SK-N-SH (cell line): ENCODE measurements at regions not wholly inside any gene's neighbourhood (a gene's known extent, or its start where the extent isn't known, plus 50 kb on each side); places are given as distances from the start of the nearest gene placed in this dataset.

ENCODE experiments used
- CTCF ChIA-PET: fragments of 300-600, 350-600 bp; formaldehyde crosslinking; extraction: SDS; loops from one replicate; lab custom pipeline; 2021; lab: Yijun Ruan, JAX
- POLR2A ChIA-PET: fragments of 350-600 bp; sonication (Branson Sonifier 250); formaldehyde crosslinking; extraction: SDS; loops from one replicate; lab custom pipeline; 2020; ENCODE audit warnings: antibody characterized with exemption, inconsistent platforms; lab: Yijun Ruan, JAX
- DNase-seq: peaks from one replicate; pipeline ENCODE4 v3.0.0; 2012
- H2AFZ ChIP-seq: fragments of 200-600 bp; sonication (generic); 2 replicates; pipeline ENCODE4 v1.8.1; 2016; ENCODE audit warnings: antibody characterized with exemption, mild to moderate bottlenecking, low read depth
- H3F3A ChIP-seq: fragments of 200-600 bp; sonication (generic); replicated peaks from 2 replicates; pipeline ENCODE3; 2016; ENCODE audit warnings: antibody characterized with exemption, mild to moderate bottlenecking; ENCODE audit not compliant: insufficient read depth
- H3K27ac ChIP-seq, 2 experiments: fragments of 200-500 bp in 1 of 2; fragments of 200-600 bp in 1 of 2; sonication (Bioruptor generic) in 1 of 2; sonication (generic), shearing (Covaris generic) in 1 of 2; 2 replicates each; pipeline versions ENCODE4 v1.5.1 to v1.6.1; 2014 to 2016; ENCODE audit warnings: low read depth in 2 of 2, inconsistent platforms in 1 of 2, low read length in 1 of 2, mild to moderate bottlenecking in 1 of 2, mixed read lengths in 1 of 2
- H3K27me3 ChIP-seq: fragments of 200-600 bp; sonication (generic), shearing (Covaris generic); 2 replicates; pipeline ENCODE4 v1.6.1; 2016; ENCODE audit warnings: mixed run types; ENCODE audit not compliant: insufficient read depth
- H3K36me3 ChIP-seq, 2 experiments: fragments of 200-500 bp in 1 of 2; fragments of 200-600 bp in 1 of 2; sonication (Bioruptor generic) in 1 of 2; sonication (generic) in 1 of 2; replicated peaks in 1 of 2; 2 replicates each; pipeline versions ENCODE3 to v1.5.1; 2014 to 2016; ENCODE audit warnings: low read length in 1 of 2, mild to moderate bottlenecking in 1 of 2; ENCODE audit not compliant: insufficient read depth in 2 of 2, control insufficient read depth in 1 of 2
- H3K4me1 ChIP-seq, 2 experiments: fragments of 200-500 bp in 1 of 2; fragments of 200-600 bp in 1 of 2; sonication (Bioruptor generic) in 1 of 2; sonication (generic), shearing (Covaris generic) in 1 of 2; 2 replicates each; pipeline versions ENCODE4 v1.5.1 to v1.6.1; 2014 to 2016; ENCODE audit warnings: low read depth in 1 of 2, low read length in 1 of 2, mixed run types in 1 of 2; ENCODE audit not compliant: insufficient read depth in 2 of 2, control insufficient read depth in 1 of 2
- H3K4me2 ChIP-seq: fragments of 200-600 bp; sonication (generic), shearing (Covaris generic); 2 replicates; pipeline ENCODE4 v1.6.1; 2017; ENCODE audit warnings: mixed run types
- H3K4me3 ChIP-seq, 2 experiments: fragments of 200-500 bp in 1 of 2; fragments of 200-600 bp in 1 of 2; sonication (Bioruptor generic) in 1 of 2; sonication (generic), shearing (Covaris generic) in 1 of 2; 2 replicates each; pipeline versions ENCODE4 v1.5.1 to v1.8.1; 2014 to 2016; ENCODE audit warnings: low read depth in 2 of 2, inconsistent platforms in 1 of 2, low read length in 1 of 2, mild to moderate bottlenecking in 1 of 2, mixed read lengths in 1 of 2, moderate library complexity in 1 of 2
- H3K79me2 ChIP-seq: fragments of 200-600 bp; sonication (generic); 2 replicates; pipeline ENCODE4 v1.8.1; 2017; ENCODE audit warnings: mild to moderate bottlenecking; ENCODE audit not compliant: insufficient read depth
- H3K9ac ChIP-seq: fragments of 200-600 bp; sonication (generic); 2 replicates; pipeline ENCODE4 v1.6.1; 2017; ENCODE audit warnings: mixed run types
- H3K9me2 ChIP-seq: fragments of 200-600 bp; sonication (generic); 2 replicates; pipeline ENCODE4 v1.6.1; 2017; ENCODE audit warnings: mixed run types
- H3K9me3 ChIP-seq: fragments of 200-600 bp; sonication (generic); 2 replicates; pipeline ENCODE4 v1.6.1; 2017; ENCODE audit warnings: mixed run types, mild to moderate bottlenecking, moderate library complexity
- H4K20me1 ChIP-seq: fragments of 200-600 bp; sonication (generic); 2 replicates; pipeline ENCODE4 v1.6.1; 2017; ENCODE audit warnings: mild to moderate bottlenecking, mixed run types; ENCODE audit not compliant: insufficient read depth
- CHD2 ChIP-seq: fragments of 150-350 bp; IDR thresholded peaks from 2 replicates; pipeline ENCODE4 v1.6.1; 2018; ENCODE audit warnings: low read length; ENCODE audit not compliant: partially characterized antibody
- ELF1 ChIP-seq: IDR thresholded peaks from 2 replicates; pipeline ENCODE4 v1.4.0; 2012
- EZH2phosphoT487 ChIP-seq: fragments of 200-600 bp; sonication (generic); IDR thresholded peaks from 2 replicates; pipeline ENCODE4 v1.6.1; 2017; ENCODE audit warnings: low read depth, mixed run types, mild to moderate bottlenecking, antibody characterized with exemption, moderate library complexity, borderline replicate concordance
- FOSL2 ChIP-seq: IDR thresholded peaks from 2 replicates; pipeline ENCODE4 v1.4.0; 2012; ENCODE audit warnings: low read depth, mild to moderate bottlenecking, moderate library complexity, borderline replicate concordance
- FOXJ3 ChIP-seq: sonication (generic); formaldehyde crosslinking; IDR thresholded peaks from 2 replicates; pipeline ENCODE4 v1.5.1; 2020; ENCODE audit warnings: mild to moderate bottlenecking, missing genetic modification reagents
- GABPA ChIP-seq: IDR thresholded peaks from 2 replicates; pipeline ENCODE4 v1.4.0; 2012; ENCODE audit warnings: low read depth, mild to moderate bottlenecking
- GATA2 ChIP-seq: sonication (generic); formaldehyde crosslinking; IDR thresholded peaks from 2 replicates; pipeline ENCODE4 v1.5.0; 2020; ENCODE audit warnings: mild to moderate bottlenecking, missing genetic modification reagents
- JUND ChIP-seq: IDR thresholded peaks from 2 replicates; pipeline ENCODE4 v1.4.0; 2012
- MXI1 ChIP-seq: IDR thresholded peaks from 2 replicates; pipeline ENCODE4 v1.6.1; 2012; ENCODE audit warnings: mild to moderate bottlenecking, low read depth, low read length, improper control_type of control experiment
- NFIC ChIP-seq: IDR thresholded peaks from 2 replicates; pipeline ENCODE4 v1.4.0; 2012; ENCODE audit warnings: borderline replicate concordance
- NRF1 ChIP-seq: IDR thresholded peaks from 2 replicates; pipeline ENCODE4 v1.6.1; 2012; ENCODE audit warnings: low read depth, mild to moderate bottlenecking, low read length
- POLR2AphosphoS5 ChIP-seq: IDR thresholded peaks from 2 replicates; pipeline ENCODE4 v1.6.1; 2012; ENCODE audit warnings: low read depth, low read length
- RAD21 ChIP-seq: IDR thresholded peaks from 2 replicates; pipeline ENCODE4 v1.6.1; 2012; ENCODE audit warnings: mild to moderate bottlenecking, low read length
- RCOR1 ChIP-seq: fragments of 150-350 bp; IDR thresholded peaks from 2 replicates; pipeline ENCODE4 v1.6.1; 2017; ENCODE audit warnings: antibody characterized with exemption, low read length
- SMC3 ChIP-seq: IDR thresholded peaks from 2 replicates; pipeline ENCODE4 v1.6.1; 2012; ENCODE audit warnings: low read depth, low read length, improper control_type of control experiment
- TCF12 ChIP-seq: IDR thresholded peaks from 2 replicates; pipeline ENCODE4 v1.4.0; 2012
- TEAD4 ChIP-seq: IDR thresholded peaks from 2 replicates; pipeline ENCODE4 v1.4.0; 2012; ENCODE audit warnings: mild to moderate bottlenecking, borderline replicate concordance; ENCODE audit not compliant: insufficient read depth
- WGBS: methylation state at CpG from one replicate; pipeline ENCODE4 v1.1.6; 2017; ENCODE audit warnings: low lambda C conversion rate; 5-methylcytosine and 5-hydroxymethylcytosine counted together
- TF ChIP-seq, protein P1 (sequence below): fragments of 150-350 bp; IDR thresholded peaks from 2 replicates; pipeline ENCODE4 v1.6.1; 2016; ENCODE audit warnings: mild to moderate bottlenecking, low read depth, low read length

DNA sequence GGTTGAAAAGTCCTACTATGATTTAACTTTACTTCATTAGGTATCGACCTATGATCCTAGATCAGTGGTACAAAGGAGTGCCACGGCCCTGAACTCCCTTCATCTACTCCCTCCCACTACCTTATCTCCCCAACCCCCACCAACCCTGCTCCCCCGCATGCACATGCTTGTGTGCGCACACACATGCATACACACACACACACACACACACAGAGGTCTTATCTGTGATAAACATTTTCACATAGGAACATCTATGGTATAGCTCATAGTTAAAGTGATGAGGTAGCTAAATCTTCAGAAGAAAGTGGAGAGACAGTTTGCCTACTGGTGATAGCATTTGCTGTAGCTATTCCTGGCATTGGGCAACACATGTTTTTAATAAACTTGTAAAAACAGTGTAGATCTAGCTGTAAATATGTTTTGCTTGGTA is 471.3 kb downstream of the ZEB2 start (continued):
- TF ChIP-seq GATA2 (CRISPR knock-in tag), result peak; percentile 34; the same call in 1 of the 2 replicates

DNA sequence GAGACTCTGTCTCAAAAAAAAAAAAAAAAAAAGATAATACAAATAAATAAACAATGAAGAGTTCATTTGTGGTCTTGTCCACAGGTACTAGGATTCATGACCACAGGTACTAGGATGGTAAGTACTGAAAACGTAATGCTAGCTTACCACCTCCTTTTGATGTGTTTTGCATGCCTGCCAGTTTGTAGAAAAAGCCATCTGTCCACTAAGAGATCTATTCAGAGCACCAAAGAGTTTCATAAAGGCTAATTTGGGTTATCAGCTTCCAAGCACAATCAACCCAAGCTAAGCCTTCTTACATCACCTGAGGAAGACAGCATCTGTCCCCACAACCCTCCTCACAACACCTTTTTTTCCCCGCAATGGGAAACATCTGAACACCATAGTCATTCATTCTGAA is 477.2 kb downstream of the ZEB2 start:
- no peak overlapping the region for H3K9ac ChIP-seq
- H3K79me2 ChIP-seq, result no peaks in the 10 kb centered on the region
- no peaks in the 10 kb centered on the region for H3K4me1 ChIP-seq
- WGBS, result 93% methylated on average over 2 of the region's 2 CpGs
- no peaks in the 10 kb centered on the region for H3K9me2 ChIP-seq
- no peak overlapping the region for H3K4me3 ChIP-seq
- DNase-seq, result no peak
- ChIA-PET POLR2A (no interaction called here), CTCF (interaction anchor here (0.6 kb wide), 1 partner anchor 836 kb away, joined by 3 read pairs; no protein-coding TSS in a partner anchor)
- H2AFZ ChIP-seq, result no peak overlapping the region
- H3F3A ChIP-seq, result no peaks in the 10 kb centered on the region
- H3K27me3 ChIP-seq, result no peaks in the 10 kb centered on the region
- TF ChIP-seq ELF1 (no peak), NRF1 (no peak), TCF12 (no peak), SMC3 (no peak), FOXJ3 (CRISPR knock-in tag) (no peak)
- H3K9me3 ChIP-seq, result no peaks in the 10 kb centered on the region
- H4K20me1 ChIP-seq, result no peaks in the 10 kb centered on the region
- H3K27ac ChIP-seq, result no peak overlapping the region
- no peak overlapping the region for H3K4me2 ChIP-seq
- no peaks in the 10 kb centered on the region for H3K36me3 ChIP-seq

DNA sequence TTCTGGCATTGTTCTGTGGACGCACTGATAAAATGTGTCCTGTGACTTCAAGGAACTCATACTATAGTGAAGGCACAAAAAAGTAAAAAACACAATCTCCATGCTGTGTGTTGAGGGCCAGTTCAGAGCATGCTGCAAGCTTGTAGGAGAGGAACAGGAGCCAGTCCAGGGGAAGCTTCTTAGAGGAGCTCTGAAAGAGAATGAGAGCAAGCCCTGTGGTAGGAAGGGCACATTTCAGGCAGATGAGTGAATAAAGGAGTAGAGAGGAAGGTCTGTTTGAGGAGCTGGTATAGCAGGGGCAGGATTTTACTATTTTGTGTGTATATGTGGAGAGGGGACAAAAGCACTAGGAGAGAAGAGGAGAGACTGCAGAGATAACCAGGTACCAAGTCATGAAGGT is 478.3 kb downstream of the ZEB2 start:
- no peaks in the 10 kb centered on the region for H3F3A ChIP-seq
- H2AFZ ChIP-seq, result no peak overlapping the region
- H4K20me1 ChIP-seq, result no peaks in the 10 kb centered on the region
- H3K9me3 ChIP-seq, result no peaks in the 10 kb centered on the region
- no peak for TF ChIP-seq GABPA
- TF ChIP-seq RAD21, result no peak
- no peak for TF ChIP-seq FOSL2
- no peak for TF ChIP-seq NFIC
- TF ChIP-seq, protein P1, sequence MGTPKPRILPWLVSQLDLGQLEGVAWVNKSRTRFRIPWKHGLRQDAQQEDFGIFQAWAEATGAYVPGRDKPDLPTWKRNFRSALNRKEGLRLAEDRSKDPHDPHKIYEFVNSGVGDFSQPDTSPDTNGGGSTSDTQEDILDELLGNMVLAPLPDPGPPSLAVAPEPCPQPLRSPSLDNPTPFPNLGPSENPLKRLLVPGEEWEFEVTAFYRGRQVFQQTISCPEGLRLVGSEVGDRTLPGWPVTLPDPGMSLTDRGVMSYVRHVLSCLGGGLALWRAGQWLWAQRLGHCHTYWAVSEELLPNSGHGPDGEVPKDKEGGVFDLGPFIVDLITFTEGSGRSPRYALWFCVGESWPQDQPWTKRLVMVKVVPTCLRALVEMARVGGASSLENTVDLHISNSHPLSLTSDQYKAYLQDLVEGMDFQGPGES, result no peak
- TF ChIP-seq RCOR1, result no peak
- TF ChIP-seq JUND, result no peak
- no peak for TF ChIP-seq MXI1
- no peak for TF ChIP-seq EZH2phosphoT487
- no peak for TF ChIP-seq CHD2
- no peak for TF ChIP-seq TEAD4
- TF ChIP-seq TCF12, result no peak
- no peak for TF ChIP-seq POLR2AphosphoS5
- POLR2A ChIA-PET, result no interaction called here
- H3K4me3 ChIP-seq, result no peak overlapping the region
- no peaks in the 10 kb centered on the region for H3K79me2 ChIP-seq
- DNase-seq, result no peak
- CTCF ChIA-PET, result no interaction called here
- no peaks in the 10 kb centered on the region for H3K36me3 ChIP-seq
- H3K9me2 ChIP-seq, result no peaks in the 10 kb centered on the region
- 96% methylated on average over 1 of the region's 1 CpG for WGBS
- H3K4me1 ChIP-seq, result no peaks in the 10 kb centered on the region
- no peak overlapping the region for H3K9ac ChIP-seq
- no peak overlapping the region for H3K27ac ChIP-seq
- no peak overlapping the region for H3K4me2 ChIP-seq
- H3K27me3 ChIP-seq, result no peaks in the 10 kb centered on the region
